Cerebellar cortex (tissue), 1 donor: ENCODE measurements at regions not wholly inside any gene's neighbourhood (a gene's known extent, or its start where the extent isn't known, plus 50 kb on each side); places are given as distances from the start of the nearest gene placed in this dataset.

Source experiments
- DNase-seq: peaks from one replicate; pipeline ENCODE4 v3.0.0-alpha.2; 2015; ENCODE audit warnings: low spot score

DNA sequence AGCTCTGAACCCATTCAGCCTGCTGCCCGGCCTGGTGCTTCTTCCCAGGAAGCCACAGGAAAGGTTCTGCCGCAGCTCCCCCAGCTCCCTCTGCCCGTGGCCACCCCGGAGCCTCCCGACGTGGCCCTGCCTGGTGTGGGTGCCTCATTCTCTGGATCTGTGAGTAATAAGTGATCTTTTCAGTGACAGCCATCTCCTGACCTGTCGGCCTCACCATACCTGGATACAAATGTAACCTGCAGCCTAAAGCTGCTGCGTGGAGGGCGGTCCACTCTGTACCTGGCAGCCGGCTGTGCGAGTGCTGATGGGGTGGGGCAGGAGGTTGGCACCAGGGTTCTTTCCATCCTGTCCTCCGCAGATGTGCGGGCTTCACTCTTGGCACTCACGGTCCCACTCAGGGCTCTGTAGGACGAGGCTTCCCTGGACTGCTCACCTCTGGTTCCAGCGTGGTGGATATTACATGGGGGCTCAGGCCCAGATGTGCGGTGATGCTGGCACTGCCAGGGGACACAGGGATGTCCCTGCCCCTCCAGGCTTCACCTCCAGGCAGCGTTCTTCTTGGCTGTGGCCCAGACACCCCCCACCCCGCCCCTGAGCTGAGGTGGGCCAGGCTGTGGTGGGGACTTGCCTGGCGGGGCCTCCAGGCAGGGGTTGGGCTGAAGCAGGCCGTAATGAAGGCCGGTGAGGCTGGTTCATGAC is 748.5 kb downstream of the BRD1 start:
- no peak for DNase-seq

DNA sequence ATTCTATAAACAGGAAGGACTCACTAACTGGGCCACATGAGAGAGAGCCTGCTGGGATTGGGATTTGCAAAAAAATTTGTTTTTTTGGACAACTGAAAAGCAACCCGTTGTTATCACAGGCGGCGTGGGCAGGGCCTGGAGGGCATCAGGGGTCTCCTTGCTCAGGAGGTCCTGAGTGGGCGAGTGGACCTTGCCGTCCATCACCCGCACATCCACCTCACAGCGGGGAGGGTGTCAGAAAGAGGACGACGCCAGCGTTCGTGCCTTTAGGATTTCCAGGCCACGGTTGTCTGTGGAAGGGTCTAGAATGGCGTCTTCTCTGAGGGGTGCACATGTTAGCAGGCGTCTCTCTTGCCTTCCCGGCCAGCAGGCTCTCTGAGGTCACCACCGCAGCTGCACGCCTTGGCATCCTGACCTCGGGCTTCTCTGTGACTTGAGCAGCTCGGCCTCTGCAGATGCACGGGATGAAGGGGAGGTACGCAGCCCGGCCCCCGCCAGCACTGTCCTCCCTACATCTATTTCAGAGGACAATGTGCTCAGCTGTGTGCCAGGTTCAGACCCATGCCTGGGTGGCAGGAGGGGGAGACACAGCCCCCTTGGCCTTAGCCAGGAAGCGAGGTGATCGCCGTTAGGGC is 749.5 kb downstream of the BRD1 start:
- DNase-seq, result no peak

DNA sequence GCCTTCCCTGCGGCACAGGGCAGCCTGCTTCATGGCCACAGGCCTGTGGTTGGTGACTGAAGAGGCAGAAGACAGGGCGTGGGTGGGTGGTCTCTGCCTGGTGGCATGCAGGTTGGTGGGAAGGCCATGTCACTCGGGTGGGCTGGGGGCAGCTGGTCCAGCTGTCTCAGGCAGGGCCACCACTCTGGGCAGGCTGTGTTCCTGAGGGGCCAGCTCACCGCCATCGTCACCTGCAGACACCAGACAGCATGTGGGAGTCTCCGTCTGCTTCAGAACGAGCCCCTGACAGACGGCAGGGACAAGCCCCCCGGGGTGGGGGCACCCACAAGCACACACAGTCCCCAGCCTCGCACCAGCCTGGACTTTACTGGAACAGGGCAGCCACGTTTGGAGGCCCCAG is 750.1 kb downstream of the BRD1 start:
- DNase-seq, result no peak

DNA sequence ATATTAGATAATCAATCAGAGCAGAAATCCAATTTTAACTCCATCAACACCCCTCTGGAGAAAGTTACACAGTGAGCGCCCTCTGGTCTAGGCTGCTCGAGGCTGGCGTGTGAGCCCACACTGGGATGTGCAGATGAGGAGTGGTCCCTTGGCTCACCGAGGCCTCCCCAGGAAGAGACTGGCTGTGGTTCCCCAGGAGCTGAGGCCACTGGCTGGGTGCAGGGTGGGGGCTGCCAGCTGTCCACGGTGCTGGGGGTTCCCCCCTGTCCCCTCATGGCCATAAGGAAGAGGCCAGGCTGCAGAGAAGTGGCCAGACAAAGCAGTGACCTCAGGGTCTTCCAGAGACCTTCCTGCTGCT is 750.7 kb downstream of the BRD1 start:
- DNase-seq, result no peak

DNA sequence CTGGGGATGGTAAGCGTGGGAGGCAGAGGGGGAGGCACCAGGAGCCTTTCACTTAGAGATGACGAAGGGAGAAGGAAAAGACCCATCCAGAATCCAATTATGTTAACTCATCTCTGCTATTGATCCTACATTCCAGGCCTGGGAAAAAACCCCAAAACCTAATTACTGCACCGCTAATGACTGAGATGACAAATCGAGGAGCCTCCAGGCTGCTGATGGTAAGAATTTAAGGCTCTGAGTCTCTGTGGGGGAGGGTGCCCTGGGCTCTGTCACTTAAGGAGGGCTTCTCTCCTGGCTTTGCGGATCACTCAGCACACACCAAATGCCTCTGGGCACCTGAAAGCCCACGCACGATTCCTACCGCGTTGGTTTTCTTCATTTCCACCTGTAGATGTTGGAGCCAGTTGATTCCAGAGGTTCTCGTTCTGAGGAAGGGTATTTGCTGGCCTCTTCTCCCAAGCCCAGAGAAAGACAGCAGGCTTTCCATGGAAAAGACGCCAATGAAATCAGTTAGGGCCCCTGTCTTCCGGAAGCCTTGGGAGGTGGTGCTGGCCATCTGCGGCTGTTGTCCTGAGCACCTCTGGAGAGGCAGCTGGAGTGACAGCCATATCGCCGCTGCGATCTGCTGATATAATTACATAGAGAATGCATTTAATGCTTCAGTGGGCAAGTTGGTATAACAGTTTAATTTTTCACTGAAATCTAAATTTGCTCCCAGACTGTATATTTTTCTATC is 751.2 kb downstream of the BRD1 start:
- no peak for DNase-seq

DNA sequence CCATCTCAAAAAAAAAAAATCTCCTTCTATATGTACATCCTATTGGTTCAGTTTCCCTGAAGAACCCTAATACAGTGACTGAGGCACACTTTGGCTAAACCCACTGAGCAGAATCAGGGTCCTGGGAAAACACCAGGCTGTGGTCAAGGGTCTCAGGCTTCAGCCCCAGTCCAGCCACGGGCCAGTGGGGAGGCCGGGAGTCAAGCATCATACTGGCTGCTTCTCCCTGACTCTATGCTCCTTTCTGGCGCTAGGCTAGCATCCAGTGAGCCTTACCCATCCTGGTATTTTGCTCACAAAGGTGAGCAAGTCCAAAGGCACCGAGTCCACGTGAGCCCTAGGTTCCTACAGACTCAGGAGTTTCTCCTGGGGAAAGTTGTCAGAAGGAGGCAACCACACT is 752.5 kb downstream of the BRD1 start:
- DNase-seq, result no peak

DNA sequence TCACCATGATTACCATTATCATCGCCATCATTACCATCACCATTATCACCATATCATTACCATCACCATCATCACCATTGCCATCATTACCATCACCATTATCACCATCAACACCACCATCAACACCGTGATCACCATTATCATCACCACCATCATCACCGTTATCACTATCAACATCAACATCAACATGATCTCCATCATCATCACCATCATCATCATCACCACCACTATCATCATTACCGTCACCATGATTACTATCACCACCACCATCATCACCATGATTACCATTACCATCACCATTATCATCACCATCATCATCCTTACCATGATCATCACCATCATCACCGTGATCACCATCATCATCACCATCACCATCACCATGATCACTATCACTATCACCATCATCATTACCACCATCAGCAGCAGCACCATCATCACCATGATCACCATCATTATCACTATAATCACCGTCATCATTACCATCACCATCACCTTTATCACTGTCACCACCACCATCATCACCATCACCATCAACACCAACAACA is 753.7 kb downstream of the BRD1 start:
- DNase-seq, result no peak

DNA sequence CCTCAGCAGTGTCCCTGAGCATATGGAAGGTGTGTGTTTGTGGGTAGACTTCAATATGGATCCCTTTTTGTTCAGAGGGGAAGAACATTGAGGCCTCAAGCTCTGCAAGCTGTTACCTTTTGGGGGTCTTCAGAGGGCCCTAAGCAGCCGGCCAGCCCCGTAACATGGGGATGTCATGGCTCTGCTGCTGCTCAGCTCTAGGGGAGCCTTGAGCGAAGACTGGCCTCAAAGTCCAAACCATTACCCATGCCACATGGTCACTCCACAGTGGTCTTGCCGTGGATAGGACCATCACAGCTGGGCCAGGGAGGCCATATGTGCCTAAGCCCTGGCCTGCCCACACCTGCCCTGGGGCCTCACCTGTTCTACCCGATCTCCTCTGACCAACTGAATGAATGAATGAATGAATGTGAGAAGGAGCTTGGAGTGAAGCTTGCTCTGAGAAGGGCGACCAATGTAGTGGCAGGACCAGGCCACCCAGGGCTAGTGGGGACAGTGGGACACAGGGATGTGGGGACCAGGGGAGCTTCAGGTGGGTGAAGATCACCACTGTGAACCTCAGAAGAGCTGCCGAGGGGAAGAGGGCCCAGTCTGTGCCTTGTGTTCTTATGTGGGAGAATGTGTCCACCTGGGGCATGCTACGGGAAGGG is 754.6 kb downstream of the BRD1 start:
- no peak for DNase-seq

DNA sequence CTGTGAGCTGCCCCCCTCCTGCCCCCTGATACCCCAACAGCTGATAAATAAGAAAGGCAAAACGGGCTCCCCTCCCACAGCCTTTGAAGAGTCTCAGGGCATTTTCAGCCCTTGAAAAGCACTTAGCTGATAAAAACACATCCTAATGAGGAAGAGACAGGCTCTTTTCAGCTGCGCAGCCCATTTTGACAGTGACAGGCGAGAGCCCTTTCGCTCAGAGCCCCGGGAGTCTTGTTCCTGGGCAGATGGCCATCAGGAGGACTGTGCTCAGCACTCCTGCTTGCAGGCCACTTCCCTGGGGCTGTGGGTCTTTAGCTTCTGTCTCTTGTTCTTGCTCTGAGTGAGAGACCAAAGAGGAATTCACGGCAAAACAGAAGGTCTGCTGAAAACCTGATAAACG is 757.2 kb downstream of the BRD1 start:
- no peak for DNase-seq

DNA sequence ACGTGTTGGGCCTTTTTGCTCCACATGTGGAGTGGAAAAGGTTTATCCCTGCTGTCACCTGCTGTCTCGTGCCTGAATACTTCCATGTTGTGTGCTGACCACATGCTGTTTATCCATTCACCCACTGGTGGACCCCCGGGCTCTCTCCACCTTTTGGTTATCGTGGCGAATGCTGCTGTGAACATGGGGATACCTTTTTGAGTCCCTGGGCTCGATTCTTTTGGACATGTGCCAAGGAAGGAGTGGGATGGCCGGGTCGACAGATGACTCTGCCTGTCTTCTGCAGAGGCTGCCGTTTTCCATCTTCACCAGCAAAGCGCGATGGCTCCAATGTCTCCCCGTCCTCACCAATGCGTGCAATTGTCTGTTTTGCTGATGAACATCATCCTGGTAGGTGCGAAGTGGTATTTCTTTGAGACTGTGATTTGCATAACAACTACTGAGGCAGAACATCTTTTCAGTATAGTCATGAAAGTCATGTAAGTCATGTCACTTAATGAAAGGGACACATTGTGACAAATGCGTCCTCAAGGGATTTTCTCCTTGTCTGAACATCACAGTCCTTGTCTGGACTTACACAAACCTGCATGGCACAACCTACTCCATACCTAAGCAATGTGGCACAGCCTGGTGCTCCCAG is 758.7 kb downstream of the BRD1 start:
- no peak for DNase-seq

DNA sequence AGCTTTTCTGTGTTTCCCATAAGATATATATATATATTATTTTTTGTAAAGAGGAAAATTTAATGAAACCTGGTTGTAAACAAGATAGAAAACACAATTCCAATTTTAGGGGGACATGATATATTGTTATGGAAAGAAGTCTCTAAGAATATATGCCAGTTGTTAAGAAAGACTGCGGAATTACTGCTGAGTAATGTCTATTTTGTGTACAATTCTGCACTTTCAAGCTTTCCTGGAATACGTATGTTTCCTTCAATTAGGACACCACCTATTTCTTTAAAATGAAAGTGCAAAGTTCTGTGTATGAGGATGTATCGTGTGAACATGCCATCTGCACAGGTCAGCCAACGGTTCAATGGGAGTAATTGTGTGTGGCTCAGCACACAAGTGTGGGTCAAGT is 760.2 kb downstream of the BRD1 start:
- DNase-seq, result no peak

DNA sequence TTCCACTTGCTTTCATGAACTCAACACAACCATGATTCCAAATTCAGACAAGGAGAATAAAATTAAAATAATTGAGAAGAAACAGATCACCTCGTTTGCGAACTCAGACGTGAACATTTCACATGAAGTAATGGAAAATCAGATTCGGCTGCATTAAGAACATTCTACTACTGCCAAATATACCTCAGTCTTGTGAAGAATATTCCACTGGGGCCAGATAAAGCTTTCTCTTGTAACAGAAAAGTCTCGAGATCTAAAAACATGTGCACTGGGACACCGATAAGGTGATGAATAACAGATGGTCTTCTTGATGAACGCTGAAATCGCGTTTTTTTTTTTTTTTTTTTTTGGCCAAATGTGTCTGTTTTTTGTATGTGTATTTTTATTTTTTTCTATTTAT is 761.1 kb downstream of the BRD1 start:
- DNase-seq, result no peak

DNA sequence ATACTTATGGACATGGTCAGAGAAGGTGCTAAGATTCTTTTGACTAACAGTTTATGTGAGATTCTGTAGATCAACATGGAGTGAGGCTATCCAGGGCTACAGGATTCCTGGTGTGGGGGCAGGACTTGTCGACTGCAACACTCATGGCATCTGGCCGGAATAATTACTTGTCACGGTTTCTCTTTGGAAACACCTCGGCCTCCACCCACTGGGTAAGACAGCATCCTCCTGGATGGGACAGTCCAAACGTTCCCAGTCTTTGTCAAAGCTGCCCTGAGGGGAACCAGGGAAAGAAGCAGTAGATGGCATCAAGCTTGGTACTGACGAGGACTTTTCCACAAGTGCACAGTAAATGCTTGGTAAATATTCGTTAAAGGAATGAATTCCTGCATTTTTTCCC is 762.8 kb downstream of the BRD1 start:
- no peak for DNase-seq

DNA sequence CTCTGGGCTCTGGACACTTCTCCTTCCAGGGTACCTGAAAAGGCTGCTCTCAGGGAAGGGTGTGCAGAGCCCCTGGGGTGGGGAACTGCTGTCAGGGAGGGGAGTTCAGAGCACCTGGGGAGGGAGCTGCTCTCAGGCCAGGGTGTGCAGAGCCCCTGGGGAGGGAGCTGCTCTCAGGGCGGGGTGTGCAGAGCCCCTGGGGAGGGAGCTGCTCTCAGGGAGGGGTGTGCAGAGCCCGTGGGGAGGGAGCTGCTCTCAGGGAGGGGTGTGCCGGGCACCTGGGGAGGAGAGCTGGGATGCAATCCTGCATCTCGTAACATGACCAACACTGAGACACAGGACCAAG is 764.2 kb downstream of the BRD1 start:
- no peak for DNase-seq

DNA sequence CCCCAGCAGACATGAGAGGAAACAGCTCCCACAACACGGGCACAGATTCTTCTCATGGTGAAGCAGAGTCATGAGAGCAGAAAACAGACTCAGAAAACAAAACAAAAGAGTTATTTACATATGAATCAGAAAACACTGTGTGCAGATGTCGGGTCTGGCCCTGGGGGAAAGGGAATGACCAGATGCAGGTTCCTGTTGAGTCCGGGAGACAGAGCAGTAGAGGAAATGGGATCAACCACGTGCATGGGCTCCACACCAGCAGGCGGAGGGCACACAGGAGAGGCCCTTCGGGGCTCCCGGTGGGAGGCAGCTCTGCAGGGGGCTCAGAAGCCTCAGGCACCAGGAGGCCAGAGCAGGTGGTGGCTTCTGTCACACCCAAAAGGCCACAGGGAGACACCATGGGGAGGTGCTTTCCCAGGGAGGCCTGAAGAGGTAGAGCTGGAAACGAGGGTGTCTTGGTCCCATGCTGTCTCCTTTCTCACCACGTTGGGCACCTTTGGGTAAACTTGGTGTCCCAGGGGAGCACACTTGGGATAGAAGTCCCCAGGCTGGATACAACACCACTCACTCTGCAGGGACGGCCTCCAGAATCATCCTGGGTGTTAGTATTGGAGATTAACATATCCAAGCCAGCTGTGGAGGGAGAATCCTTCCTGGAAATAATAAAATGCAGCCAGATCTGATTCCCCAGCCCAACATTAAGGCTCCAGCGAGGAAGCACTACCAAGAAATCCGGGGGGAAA is 764.7 kb downstream of the BRD1 start:
- DNase-seq, result no peak

DNA sequence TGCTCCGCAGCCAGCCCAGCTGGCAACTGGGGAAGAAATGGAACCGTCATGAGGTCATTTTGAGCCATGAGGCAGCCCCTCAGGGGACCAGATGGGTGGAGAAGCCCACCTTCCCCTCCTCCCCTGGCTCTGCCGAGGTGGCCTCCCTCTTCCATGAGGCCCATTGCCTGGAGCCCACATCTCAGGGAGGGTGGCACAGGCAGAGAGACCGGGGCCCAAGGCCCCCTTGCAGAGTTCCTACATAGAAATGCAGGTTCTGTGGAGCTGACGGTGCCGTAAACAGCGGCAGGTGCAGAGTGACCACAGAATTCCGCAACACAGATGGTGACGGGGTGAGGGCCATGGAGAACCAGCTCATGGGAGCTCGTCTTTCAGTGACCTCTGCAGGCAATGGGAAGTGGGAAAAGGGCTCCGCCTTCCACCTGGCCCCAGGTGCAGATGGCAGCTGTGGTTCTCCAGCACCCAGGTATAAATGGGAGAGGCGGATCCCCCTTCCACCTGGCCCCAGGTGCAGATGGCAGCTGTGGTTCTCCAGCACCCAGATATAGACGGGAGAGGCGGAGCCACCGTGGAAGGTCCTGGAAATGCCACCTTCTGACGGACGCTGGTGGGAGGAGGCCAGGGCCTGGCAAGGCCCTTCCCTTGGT is 765.4 kb downstream of the BRD1 start:
- DNase-seq, result no peak

DNA sequence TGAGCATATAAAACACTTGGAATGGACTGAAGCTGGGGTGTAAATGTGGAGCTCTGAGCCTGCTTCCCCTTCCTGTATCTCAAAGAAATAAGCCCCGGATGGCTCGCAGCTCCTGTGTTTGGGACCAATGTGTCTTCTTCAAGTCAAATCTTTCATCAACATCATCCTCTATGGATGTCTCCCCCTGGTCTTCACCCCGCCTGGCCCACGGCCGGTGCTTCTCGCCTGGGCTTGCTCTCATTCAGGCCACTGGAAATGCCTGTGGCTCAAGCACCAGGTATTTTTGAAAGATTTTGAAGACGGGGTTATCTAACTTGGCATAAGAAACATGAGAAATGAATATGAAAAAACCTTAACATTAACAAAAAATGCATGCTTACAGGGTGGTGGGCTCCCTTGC is 769.8 kb downstream of the BRD1 start:
- no peak for DNase-seq

DNA sequence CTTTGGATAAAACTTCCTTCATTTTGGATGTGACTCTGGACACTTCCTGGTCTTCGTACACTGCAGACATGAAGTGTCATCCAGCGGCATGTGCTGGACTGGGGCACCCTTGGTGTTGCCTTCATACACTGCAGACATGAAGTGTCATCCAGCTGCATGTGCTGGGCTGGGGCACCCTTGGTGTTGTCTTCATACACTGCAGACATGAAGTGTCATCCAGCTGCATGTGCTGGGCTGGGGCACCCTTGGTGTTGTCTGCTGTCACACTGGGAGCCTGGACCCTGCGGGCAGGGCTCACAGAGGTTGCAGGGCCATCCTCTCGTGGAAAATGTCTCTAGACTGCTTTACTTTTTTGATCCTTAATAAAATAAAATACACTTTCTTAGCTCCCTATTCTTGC is 771.4 kb downstream of the BRD1 start:
- DNase-seq, result no peak

DNA sequence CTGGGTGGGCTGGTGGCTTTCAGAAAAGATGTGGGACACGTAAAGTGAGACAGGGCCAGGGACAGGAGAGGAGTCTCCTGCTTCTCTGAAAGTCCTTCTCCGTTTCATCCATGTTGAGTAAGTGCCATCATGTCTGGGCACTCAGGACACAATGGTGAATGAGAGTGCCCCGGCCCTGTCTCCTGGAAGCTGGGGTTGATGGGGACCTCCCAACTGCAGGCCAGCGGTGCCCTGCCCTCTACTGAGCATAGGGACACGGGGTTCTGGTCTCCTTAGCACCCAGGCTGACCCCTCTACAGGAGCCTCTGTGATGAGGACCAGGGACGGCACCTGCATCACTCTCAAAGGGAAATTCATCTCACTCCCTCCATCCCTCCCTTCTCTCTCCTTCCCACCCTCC is 772.3 kb downstream of the BRD1 start:
- DNase-seq, result no peak

DNA sequence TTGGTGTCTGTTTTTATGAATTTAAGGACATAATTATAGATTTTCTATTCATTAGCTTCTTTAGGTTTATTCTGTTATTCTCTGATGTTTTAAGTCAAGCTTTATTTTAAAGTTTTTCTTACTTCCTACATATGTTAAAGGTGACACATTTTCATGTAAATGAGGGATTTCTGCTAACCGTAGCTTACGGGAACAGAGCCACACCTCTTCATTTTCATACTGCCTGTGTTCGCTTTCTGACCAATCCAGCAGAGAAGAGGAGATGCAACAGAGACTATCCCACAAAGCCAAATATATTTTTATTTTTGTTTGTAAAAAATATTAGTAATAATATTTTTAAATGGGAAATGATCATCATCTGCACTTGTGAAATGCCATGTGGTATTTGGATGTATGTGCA is 774.1 kb downstream of the BRD1 start:
- DNase-seq, result no peak

DNA sequence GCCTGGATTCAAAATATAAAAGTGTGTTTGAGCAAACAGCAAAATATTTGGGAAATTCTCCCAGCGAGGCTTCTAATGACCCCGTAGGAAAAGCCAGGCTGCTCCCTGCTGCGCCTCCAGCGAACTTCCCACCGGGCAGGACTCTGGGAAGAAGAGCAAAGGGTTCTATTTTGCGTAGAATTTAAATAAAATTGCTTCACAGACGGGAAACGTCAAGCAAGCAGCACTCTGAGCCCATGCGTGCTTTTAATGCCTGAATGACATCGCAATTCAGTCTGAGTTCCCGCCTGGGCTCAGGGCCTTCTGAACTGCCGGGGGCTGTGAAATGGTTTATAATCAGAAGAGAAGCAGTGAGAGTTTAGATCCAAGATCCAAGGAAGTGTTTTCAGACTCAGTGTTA is 775.1 kb downstream of the BRD1 start:
- no peak for DNase-seq
